Parathyroid adenoma (tissue), 2 donors: ENCODE measurements at regions not wholly inside any gene's neighbourhood (a gene's known extent, or its start where the extent isn't known, plus 50 kb on each side); places are given as distances from the start of the nearest gene placed in this dataset.

Experiments
- H2AFZ ChIP-seq: fragments of 300-600 bp; sonication (generic); one replicate; pipeline ENCODE4 v1.7.0; 2017; ENCODE audit warnings: antibody characterized with exemption, mild to moderate bottlenecking
- H3K27ac ChIP-seq: fragments of 300-600 bp; sonication (generic); one replicate; pipeline ENCODE4 v1.7.0; 2017
- H3K27me3 ChIP-seq: fragments of 300-600 bp; sonication (generic); one replicate; pipeline ENCODE4 v1.7.0; 2017; ENCODE audit warnings: low read length; ENCODE audit not compliant: control insufficient read depth, insufficient read depth
- H3K36me3 ChIP-seq: fragments of 300-600 bp; sonication (generic); one replicate; pipeline ENCODE4 v1.7.0; 2017; ENCODE audit warnings: low read length; ENCODE audit not compliant: control insufficient read depth, insufficient read depth
- H3K4me1 ChIP-seq: fragments of 300-600 bp; sonication (generic); one replicate; pipeline ENCODE4 v1.7.0; 2017; ENCODE audit warnings: control low read depth
- H3K4me2 ChIP-seq: fragments of 300-600 bp; sonication (generic); one replicate; pipeline ENCODE4 v1.7.0; 2017; ENCODE audit warnings: low read length
- H3K4me3 ChIP-seq: fragments of 300-600 bp; sonication (generic); one replicate; pipeline ENCODE4 v1.7.0; 2017; ENCODE audit warnings: low read depth, low read length
- H3K79me2 ChIP-seq: fragments of 300-600 bp; sonication (generic); one replicate; pipeline ENCODE4 v1.7.0; 2017; ENCODE audit warnings: control low read depth
- H3K9ac ChIP-seq: fragments of 300-600 bp; sonication (generic); one replicate; pipeline ENCODE4 v1.7.0; 2017; ENCODE audit warnings: mild to moderate bottlenecking
- H3K9me3 ChIP-seq: fragments of 300-600 bp; sonication (generic); one replicate; pipeline ENCODE4 v1.7.0; 2017; ENCODE audit warnings: low read length; ENCODE audit not compliant: control insufficient read depth
- TF ChIP-seq, protein P1 (sequence below): fragments of 300-600 bp; sonication (generic); IDR thresholded peaks from one replicate; pipeline ENCODE4 v1.7.0; 2017; ENCODE audit warnings: antibody characterized with exemption, mild to moderate bottlenecking
- donor health status: primary hyperparathyroidism.

DNA sequence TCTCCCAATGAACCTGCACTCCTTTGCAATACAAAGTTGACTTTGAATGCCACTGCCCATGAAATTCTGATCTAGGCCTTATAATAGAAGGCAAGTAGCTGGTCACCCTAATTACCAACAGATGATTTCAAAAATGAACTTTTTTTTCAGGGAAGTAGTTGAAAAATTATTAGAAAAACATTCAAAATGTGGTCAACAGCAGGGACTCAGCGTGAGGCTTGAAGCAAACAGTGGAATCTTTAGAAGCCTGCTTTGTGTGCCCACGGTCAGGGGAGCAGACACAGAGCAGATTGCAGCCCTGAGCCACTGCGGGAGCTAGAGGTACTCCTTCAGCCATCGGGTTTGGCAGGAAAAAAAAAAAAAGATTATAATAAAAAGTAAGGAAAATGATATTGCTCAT lies 87.1 kb upstream of the HEY2 start:
- TF ChIP-seq, protein P1, sequence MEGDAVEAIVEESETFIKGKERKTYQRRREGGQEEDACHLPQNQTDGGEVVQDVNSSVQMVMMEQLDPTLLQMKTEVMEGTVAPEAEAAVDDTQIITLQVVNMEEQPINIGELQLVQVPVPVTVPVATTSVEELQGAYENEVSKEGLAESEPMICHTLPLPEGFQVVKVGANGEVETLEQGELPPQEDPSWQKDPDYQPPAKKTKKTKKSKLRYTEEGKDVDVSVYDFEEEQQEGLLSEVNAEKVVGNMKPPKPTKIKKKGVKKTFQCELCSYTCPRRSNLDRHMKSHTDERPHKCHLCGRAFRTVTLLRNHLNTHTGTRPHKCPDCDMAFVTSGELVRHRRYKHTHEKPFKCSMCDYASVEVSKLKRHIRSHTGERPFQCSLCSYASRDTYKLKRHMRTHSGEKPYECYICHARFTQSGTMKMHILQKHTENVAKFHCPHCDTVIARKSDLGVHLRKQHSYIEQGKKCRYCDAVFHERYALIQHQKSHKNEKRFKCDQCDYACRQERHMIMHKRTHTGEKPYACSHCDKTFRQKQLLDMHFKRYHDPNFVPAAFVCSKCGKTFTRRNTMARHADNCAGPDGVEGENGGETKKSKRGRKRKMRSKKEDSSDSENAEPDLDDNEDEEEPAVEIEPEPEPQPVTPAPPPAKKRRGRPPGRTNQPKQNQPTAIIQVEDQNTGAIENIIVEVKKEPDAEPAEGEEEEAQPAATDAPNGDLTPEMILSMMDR: no peak
- no peak overlapping the region for H2AFZ ChIP-seq
- H3K27me3 ChIP-seq: no peaks in the 10 kb centered on the region
- no peaks in the 10 kb centered on the region for H3K4me1 ChIP-seq
- no peaks in the 10 kb centered on the region for H3K36me3 ChIP-seq
- no peaks in the 10 kb centered on the region for H3K9me3 ChIP-seq
- H3K4me3 ChIP-seq: no peak overlapping the region
- H3K9ac ChIP-seq: no peak overlapping the region
- H3K4me2 ChIP-seq: no peak overlapping the region
- no peaks in the 10 kb centered on the region for H3K79me2 ChIP-seq
- H3K27ac ChIP-seq: no peak overlapping the region

DNA sequence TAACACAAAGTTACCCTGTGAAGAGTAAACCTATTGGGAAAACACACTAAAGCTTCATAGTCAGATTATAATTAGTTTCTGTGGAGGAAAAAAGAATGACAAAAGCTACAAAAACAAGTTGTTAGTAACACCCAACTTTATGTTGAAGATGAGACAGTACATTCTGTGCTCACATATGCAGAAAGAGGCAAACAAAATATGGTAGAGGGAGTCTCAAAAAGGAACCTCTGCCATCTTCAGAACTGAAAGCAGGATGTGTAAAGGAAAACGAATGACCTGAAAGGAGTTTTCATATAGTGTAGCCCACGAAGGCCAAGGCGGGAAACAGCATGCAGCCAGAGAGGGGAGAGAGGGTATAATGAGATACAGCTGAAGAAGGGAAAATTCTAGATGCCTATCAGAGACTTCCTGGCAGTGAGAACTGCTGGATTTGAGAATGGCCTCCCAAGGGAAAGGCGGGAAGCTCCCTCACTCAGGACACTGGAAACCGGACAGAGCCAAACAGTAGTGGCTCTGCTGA lies 84.1 kb upstream of the HEY2 start:
- Histone ChIP-seq H3K27me3 (no peaks in the 10 kb centered on the region), H3K27ac (no peak overlapping the region), H3K9ac (no peak overlapping the region), H3K4me3 (no peak overlapping the region), H2AFZ (no peak overlapping the region), H3K9me3 (no peaks in the 10 kb centered on the region), H3K36me3 (no peaks in the 10 kb centered on the region), H3K79me2 (no peaks in the 10 kb centered on the region), H3K4me1 (no peaks in the 10 kb centered on the region), H3K4me2 (no peak overlapping the region)
- TF ChIP-seq, protein P1: no peak

DNA sequence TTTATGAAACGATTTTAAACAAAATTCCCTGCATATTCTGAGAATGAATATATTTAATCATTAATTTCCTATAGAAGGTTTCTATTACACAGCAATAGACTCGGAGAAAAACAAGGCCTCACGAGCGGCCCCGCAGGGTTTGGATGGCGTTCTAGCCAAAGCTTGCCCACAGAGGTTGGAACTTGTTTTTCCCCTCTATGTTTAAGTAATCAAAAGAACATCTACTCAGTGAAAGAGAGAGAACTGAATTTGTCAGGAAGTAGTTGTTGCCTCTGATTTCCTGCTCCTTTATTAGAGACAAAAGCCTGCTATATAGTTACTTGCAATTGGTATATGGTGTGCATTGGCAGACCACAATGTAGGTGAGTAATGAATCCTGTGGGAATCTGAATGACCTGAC lies 82.1 kb upstream of the HEY2 start:
- TF ChIP-seq, protein P1: no peak
- no peak overlapping the region for H3K9ac ChIP-seq
- H3K4me1 ChIP-seq: no peaks in the 10 kb centered on the region
- no peaks in the 10 kb centered on the region for H3K9me3 ChIP-seq
- no peaks in the 10 kb centered on the region for H3K79me2 ChIP-seq
- H3K4me2 ChIP-seq: no peak overlapping the region
- no peak overlapping the region for H3K27ac ChIP-seq
- H3K4me3 ChIP-seq: no peak overlapping the region
- no peaks in the 10 kb centered on the region for H3K36me3 ChIP-seq
- H2AFZ ChIP-seq: no peak overlapping the region
- H3K27me3 ChIP-seq: no peaks in the 10 kb centered on the region

DNA sequence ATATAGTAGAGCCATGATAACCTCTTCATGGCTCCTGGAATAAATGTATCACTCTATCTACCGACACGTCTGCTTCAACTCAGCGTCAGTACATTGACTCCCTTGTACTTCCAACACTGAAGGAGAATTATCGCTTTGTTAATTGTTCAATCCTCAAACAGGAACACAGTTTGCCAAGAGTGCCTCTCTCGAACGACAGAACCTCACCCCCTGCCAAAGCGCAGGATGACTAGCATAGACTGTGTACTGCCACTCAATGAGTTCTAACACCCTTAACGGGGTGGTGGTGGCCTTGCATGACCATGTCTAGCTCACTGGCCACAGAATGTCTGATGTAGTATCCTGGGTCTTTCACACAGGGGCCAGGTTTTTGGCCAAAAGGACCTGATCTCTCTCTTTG lies 81.4 kb upstream of the HEY2 start:
- Histone ChIP-seq H3K27ac (no peak overlapping the region), H3K9me3 (no peaks in the 10 kb centered on the region), H3K27me3 (no peaks in the 10 kb centered on the region), H2AFZ (no peak overlapping the region), H3K4me3 (no peak overlapping the region), H3K9ac (no peak overlapping the region), H3K79me2 (no peaks in the 10 kb centered on the region), H3K36me3 (no peaks in the 10 kb centered on the region), H3K4me2 (no peak overlapping the region), H3K4me1 (no peaks in the 10 kb centered on the region)
- TF ChIP-seq, protein P1: no peak

DNA sequence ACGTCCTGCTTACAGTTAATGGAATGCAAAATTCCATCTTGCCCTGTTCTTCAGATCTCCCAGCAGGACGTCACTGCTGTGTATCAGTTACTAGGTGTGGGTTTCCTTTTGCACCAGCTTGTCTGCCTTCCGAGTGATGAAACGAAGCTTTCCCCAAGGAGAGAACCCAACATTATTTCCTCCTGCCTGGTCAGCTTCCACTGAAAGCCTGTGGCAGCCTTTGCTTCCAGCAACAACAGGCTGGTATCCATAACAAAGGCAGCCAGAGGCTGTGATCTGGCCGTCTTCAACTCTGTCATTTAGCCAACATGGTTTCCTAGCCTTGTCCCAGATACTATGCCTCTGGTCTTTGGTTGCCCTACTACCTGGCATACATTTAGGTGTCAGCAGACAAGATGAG lies 78.9 kb upstream of the HEY2 start:
- H3K27ac ChIP-seq: no peak overlapping the region
- no peak overlapping the region for H3K9ac ChIP-seq
- TF ChIP-seq, protein P1: no peak
- no peaks in the 10 kb centered on the region for H3K79me2 ChIP-seq
- H3K4me1 ChIP-seq: no peaks in the 10 kb centered on the region
- H3K4me2 ChIP-seq: no peak overlapping the region
- no peaks in the 10 kb centered on the region for H3K27me3 ChIP-seq
- no peak overlapping the region for H2AFZ ChIP-seq
- H3K36me3 ChIP-seq: no peaks in the 10 kb centered on the region
- H3K4me3 ChIP-seq: no peak overlapping the region
- no peaks in the 10 kb centered on the region for H3K9me3 ChIP-seq
